ENCODE measurements at regions not wholly inside any gene's neighbourhood (a gene's known extent, or its start where the extent isn't known, plus 50 kb on each side); places are given as distances from the start of the nearest gene placed in this dataset.

DNA sequence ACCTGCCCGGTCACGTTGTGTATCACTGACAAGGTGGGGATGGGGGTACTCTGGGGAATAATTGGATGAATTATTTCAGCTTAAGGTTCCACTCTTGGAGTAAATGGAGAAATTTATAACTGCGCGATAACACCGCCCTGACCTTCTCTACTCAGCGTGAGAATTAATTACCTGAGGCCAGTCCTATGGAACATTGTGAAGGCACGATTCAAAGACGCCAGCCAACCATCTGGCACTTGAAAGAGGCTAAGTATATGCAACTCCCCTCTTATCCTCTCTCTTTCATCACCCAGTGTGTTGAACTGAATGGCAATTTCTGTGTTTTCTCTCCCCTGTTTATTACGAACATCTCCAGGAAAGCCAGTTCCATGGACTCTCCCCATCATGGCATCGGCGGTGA lies 235.5 kb upstream of the TUT7 start:
- TF ChIP-seq, protein P1, sequence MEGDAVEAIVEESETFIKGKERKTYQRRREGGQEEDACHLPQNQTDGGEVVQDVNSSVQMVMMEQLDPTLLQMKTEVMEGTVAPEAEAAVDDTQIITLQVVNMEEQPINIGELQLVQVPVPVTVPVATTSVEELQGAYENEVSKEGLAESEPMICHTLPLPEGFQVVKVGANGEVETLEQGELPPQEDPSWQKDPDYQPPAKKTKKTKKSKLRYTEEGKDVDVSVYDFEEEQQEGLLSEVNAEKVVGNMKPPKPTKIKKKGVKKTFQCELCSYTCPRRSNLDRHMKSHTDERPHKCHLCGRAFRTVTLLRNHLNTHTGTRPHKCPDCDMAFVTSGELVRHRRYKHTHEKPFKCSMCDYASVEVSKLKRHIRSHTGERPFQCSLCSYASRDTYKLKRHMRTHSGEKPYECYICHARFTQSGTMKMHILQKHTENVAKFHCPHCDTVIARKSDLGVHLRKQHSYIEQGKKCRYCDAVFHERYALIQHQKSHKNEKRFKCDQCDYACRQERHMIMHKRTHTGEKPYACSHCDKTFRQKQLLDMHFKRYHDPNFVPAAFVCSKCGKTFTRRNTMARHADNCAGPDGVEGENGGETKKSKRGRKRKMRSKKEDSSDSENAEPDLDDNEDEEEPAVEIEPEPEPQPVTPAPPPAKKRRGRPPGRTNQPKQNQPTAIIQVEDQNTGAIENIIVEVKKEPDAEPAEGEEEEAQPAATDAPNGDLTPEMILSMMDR (conservative IDR thresholded peaks at IDR 0.05; ENCODE audit: low read depth, low read length), result no peak
- TF ChIP-seq EZH2phosphoT487 (IDR thresholded peaks at IDR 0.05; ENCODE audit: borderline replicate concordance, low read length), result no peak
- no peak for TF ChIP-seq EZH2 (IDR thresholded peaks at IDR 0.05; ENCODE audit: low read length, unreplicated experiment)

Data from PC-3 (cell line).